HG03432 (cell line): ENCODE measurements at regions not wholly inside any gene's neighbourhood (a gene's known extent, or its start where the extent isn't known, plus 50 kb on each side); places are given as distances from the start of the nearest gene placed in this dataset.
"Not testable (repeated sequence)": the region's sequence is repeated elsewhere in the genome, so short reads cannot be mapped to it uniquely, and the experiment has no call there.

Experiments used
- ATAC-seq: cut with Tn5 transposase; IDR thresholded peaks from one replicate; pipeline ENCODE4 v1.9.1; 2021; ENCODE audit warnings: mild to moderate bottlenecking, moderate library complexity; ENCODE audit not compliant: unreplicated experiment

- no peak for ATAC-seq
These were observed 379.4 kb upstream of the RGS6 start for GRCh38 chr14:71552809-71553208.

- ATAC-seq, result no peak
These were observed 378.4 kb upstream of the RGS6 start for GRCh38 chr14:71553779-71554178.

GRCh38 chr14:71554323-71554722 is 377.9 kb upstream of the RGS6 start:
- ATAC-seq, result no peak

GRCh38 chr14:71554959-71555612 is 377.1 kb upstream of the RGS6 start:
- ATAC-seq, result peak; percentile 29

- peak; percentile 87 for ATAC-seq
These were observed 376.3 kb upstream of the RGS6 start for GRCh38 chr14:71555654-71556559.

- no peak for ATAC-seq
These were observed 375.5 kb upstream of the RGS6 start for GRCh38 chr14:71556730-71557129.

GRCh38 chr14:71557351-71557750 is 374.9 kb upstream of the RGS6 start:
- no peak for ATAC-seq

GRCh38 chr14:71558943-71559342 is 373.3 kb upstream of the RGS6 start:
- ATAC-seq, result not testable (repeated sequence)

- no peak for ATAC-seq
These were observed 371.5 kb upstream of the RGS6 start for GRCh38 chr14:71560751-71561150.

- ATAC-seq, result peak; percentile 52
These were observed 368.6 kb upstream of the RGS6 start for GRCh38 chr14:71563492-71564153.

GRCh38 chr14:71566276-71566675 is 366.0 kb upstream of the RGS6 start:
- peak; percentile 79 for ATAC-seq

GRCh38 chr14:71567499-71568133 is 364.6 kb upstream of the RGS6 start:
- ATAC-seq, result not testable (repeated sequence)

GRCh38 chr14:71574976-71575375 is 357.3 kb upstream of the RGS6 start:
- no peak for ATAC-seq

GRCh38 chr14:71576472-71576871 is 355.8 kb upstream of the RGS6 start:
- no peak for ATAC-seq

GRCh38 chr14:71579331-71579730 is 352.9 kb upstream of the RGS6 start:
- no peak for ATAC-seq

- no peak for ATAC-seq
These were observed 349.5 kb upstream of the RGS6 start for GRCh38 chr14:71582705-71583104.

GRCh38 chr14:71583194-71583593 is 349.0 kb upstream of the RGS6 start:
- no peak for ATAC-seq

GRCh38 chr14:71583705-71584104 is 348.5 kb upstream of the RGS6 start:
- ATAC-seq, result no peak

- ATAC-seq, result no peak
These were observed 346.9 kb upstream of the RGS6 start for GRCh38 chr14:71585361-71585760.

GRCh38 chr14:71586131-71586897 is 345.9 kb upstream of the RGS6 start:
- ATAC-seq, result no peak
